ENCODE measurements at regions not wholly inside any gene's neighbourhood (a gene's known extent, or its start where the extent isn't known, plus 50 kb on each side); places are given as distances from the start of the nearest gene placed in this dataset.

DNA sequence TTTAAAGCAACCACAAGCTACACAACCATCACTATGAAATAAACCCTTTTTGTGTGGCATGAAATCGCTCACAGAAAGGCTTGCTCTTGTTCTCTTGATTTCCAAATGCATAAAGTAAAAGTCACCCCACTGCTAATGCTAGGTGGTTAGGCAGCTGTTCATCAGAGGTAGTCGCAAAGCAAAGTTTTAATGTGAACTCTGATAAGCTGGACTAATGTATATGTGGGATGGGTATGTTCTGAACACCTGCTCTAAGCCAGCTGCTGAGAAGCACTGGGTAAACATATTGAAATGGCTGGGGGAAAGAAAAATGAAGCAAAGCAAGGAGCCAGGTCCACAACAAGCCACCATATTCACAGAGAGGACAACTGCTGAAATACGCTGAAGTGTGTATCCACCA is 142.3 kb downstream of the KLF12 start:
- no peak overlapping the region for H3K9ac ChIP-seq (ENCODE audit: insufficient read length, low read depth)
- H3K4me1 ChIP-seq (ENCODE audit: insufficient read depth, insufficient read length) = no peaks in the 10 kb centered on the region
- H3K27me3 ChIP-seq (ENCODE audit: insufficient read depth, insufficient read length) = no peaks in the 10 kb centered on the region
- TF ChIP-seq SUZ12 (IDR thresholded peaks at IDR 0.05; ENCODE audit: extremely low read depth, insufficient read depth, insufficient read length) (no peak), ZNF274 (IDR thresholded peaks at IDR 0.05; ENCODE audit: low read depth, low read length) (no peak), YY1 (IDR thresholded peaks at IDR 0.05; ENCODE audit: insufficient read depth, insufficient read length) (no peak)
- DNase-seq (ENCODE audit: low read depth, low spot score) = no peak
- no peaks in the 10 kb centered on the region for H3K9me3 ChIP-seq (ENCODE audit: insufficient read depth, low read length)
- H3K36me3 ChIP-seq (ENCODE audit: insufficient read depth, insufficient read length, low read length) = no peaks in the 10 kb centered on the region
- no peak overlapping the region for H3K4me3 ChIP-seq (ENCODE audit: insufficient read length, low read depth)

DNA sequence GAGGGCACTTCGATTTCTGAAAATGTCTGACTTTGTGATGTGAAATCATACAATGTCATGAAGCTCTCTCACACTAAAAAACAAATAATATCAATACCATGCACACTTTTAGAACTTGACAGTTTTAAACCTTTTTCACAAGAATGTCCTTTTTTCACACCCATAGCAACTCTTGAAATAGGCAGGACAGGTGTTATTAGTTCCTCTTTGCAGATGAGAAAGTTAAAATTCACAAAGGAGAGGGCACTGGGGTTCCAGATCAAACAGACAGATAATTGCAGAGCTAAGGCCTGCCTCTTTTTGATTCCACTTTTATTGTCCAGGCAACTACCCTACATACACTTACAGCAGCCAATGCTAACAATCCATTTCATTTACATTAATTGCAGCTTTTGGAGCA is 142.8 kb downstream of the KLF12 start:
- no peak for DNase-seq (ENCODE audit: low read depth, low spot score)
- Histone ChIP-seq H3K9ac (ENCODE audit: insufficient read length, low read depth) (no peak overlapping the region), H3K27me3 (ENCODE audit: insufficient read depth, insufficient read length) (no peaks in the 10 kb centered on the region), H3K36me3 (ENCODE audit: insufficient read depth, insufficient read length, low read length) (no peaks in the 10 kb centered on the region), H3K4me1 (ENCODE audit: insufficient read depth, insufficient read length) (no peaks in the 10 kb centered on the region), H3K9me3 (ENCODE audit: insufficient read depth, low read length) (no peaks in the 10 kb centered on the region), H3K4me3 (ENCODE audit: insufficient read length, low read depth) (no peak overlapping the region)
- TF ChIP-seq SUZ12 (IDR thresholded peaks at IDR 0.05; ENCODE audit: extremely low read depth, insufficient read depth, insufficient read length) = no peak
- no peak for TF ChIP-seq YY1 (IDR thresholded peaks at IDR 0.05; ENCODE audit: insufficient read depth, insufficient read length)
- TF ChIP-seq ZNF274 (IDR thresholded peaks at IDR 0.05; ENCODE audit: low read depth, low read length) = no peak

- Histone ChIP-seq H3K36me3 (ENCODE audit: insufficient read depth, insufficient read length, low read length) (no peaks in the 10 kb centered on the region), H3K4me1 (ENCODE audit: insufficient read depth, insufficient read length) (no peaks in the 10 kb centered on the region), H3K4me3 (ENCODE audit: insufficient read length, low read depth) (no peak overlapping the region), H3K9me3 (ENCODE audit: insufficient read depth, low read length) (no peaks in the 10 kb centered on the region), H3K9ac (ENCODE audit: insufficient read length, low read depth) (no peak overlapping the region), H3K27me3 (ENCODE audit: insufficient read depth, insufficient read length) (no peaks in the 10 kb centered on the region)
- no peak for TF ChIP-seq YY1 (IDR thresholded peaks at IDR 0.05; ENCODE audit: insufficient read depth, insufficient read length)
- TF ChIP-seq SUZ12 (IDR thresholded peaks at IDR 0.05; ENCODE audit: extremely low read depth, insufficient read depth, insufficient read length) = no peak
- no peak for TF ChIP-seq ZNF274 (IDR thresholded peaks at IDR 0.05; ENCODE audit: low read depth, low read length)
- DNase-seq (ENCODE audit: low read depth, low spot score) = no peak
These were observed 144.9 kb downstream of the KLF12 start for GRCh38 chr13:73989244-73989843.

DNA sequence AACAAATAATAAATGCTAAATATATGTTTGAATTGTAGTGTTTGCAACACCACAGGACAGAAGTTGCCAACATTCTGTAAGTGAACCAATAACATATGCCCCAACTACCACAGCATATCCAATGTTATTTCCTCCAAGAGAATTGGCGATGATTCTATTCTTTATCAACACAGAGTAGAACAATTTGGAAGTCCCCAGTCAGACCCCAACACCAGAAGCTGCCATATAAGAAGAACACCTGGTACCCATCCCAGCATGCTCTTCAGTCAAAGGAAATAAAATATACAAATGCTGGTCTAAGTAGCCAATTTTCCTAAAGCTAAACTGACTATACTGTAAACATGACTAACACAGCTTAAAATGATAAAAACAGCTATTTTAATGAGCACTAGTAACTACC is 145.7 kb downstream of the KLF12 start:
- H3K4me1 ChIP-seq (ENCODE audit: insufficient read depth, insufficient read length) = no peaks in the 10 kb centered on the region
- TF ChIP-seq SUZ12 (IDR thresholded peaks at IDR 0.05; ENCODE audit: extremely low read depth, insufficient read depth, insufficient read length) = no peak
- TF ChIP-seq ZNF274 (IDR thresholded peaks at IDR 0.05; ENCODE audit: low read depth, low read length) = no peak
- TF ChIP-seq YY1 (IDR thresholded peaks at IDR 0.05; ENCODE audit: insufficient read depth, insufficient read length) = no peak
- no peak for DNase-seq (ENCODE audit: low read depth, low spot score)

GRCh38 chr13:73987618-73988017 is 146.6 kb downstream of the KLF12 start:
- TF ChIP-seq ZNF274 (IDR thresholded peaks at IDR 0.05; ENCODE audit: low read depth, low read length) = no peak
- TF ChIP-seq YY1 (IDR thresholded peaks at IDR 0.05; ENCODE audit: insufficient read depth, insufficient read length) = no peak
- no peak for TF ChIP-seq SUZ12 (IDR thresholded peaks at IDR 0.05; ENCODE audit: extremely low read depth, insufficient read depth, insufficient read length)
- no peaks in the 10 kb centered on the region for H3K4me1 ChIP-seq (ENCODE audit: insufficient read depth, insufficient read length)

More for the DNA sequence above, 145.7 kb downstream of the KLF12 start:
- H3K27me3 ChIP-seq (ENCODE audit: insufficient read depth, insufficient read length) = no peaks in the 10 kb centered on the region
- no peaks in the 10 kb centered on the region for H3K9me3 ChIP-seq (ENCODE audit: insufficient read depth, low read length)
- no peak overlapping the region for H3K4me3 ChIP-seq (ENCODE audit: insufficient read length, low read depth)
- no peak overlapping the region for H3K9ac ChIP-seq (ENCODE audit: insufficient read length, low read depth)
- H3K36me3 ChIP-seq (ENCODE audit: insufficient read depth, insufficient read length, low read length) = no peaks in the 10 kb centered on the region

GRCh38 chr13:73985783-73986182 is 148.4 kb downstream of the KLF12 start:
- no peak for TF ChIP-seq YY1 (IDR thresholded peaks at IDR 0.05; ENCODE audit: insufficient read depth, insufficient read length)
- TF ChIP-seq ZNF274 (IDR thresholded peaks at IDR 0.05; ENCODE audit: low read depth, low read length) = no peak
- no peak for TF ChIP-seq SUZ12 (IDR thresholded peaks at IDR 0.05; ENCODE audit: extremely low read depth, insufficient read depth, insufficient read length)
- H3K9me3 ChIP-seq (ENCODE audit: insufficient read depth, low read length) = no peaks in the 10 kb centered on the region
- H3K27me3 ChIP-seq (ENCODE audit: insufficient read depth, insufficient read length) = no peaks in the 10 kb centered on the region
- no peaks in the 10 kb centered on the region for H3K4me1 ChIP-seq (ENCODE audit: insufficient read depth, insufficient read length)
- H3K4me3 ChIP-seq (ENCODE audit: insufficient read length, low read depth) = no peak overlapping the region
- H3K36me3 ChIP-seq (ENCODE audit: insufficient read depth, insufficient read length, low read length) = no peaks in the 10 kb centered on the region
- no peak overlapping the region for H3K9ac ChIP-seq (ENCODE audit: insufficient read length, low read depth)
- no peak for DNase-seq (ENCODE audit: low read depth, low spot score)

More at GRCh38 chr13:73987618-73988017, 146.6 kb downstream of the KLF12 start:
- Histone ChIP-seq H3K9ac (ENCODE audit: insufficient read length, low read depth) (no peak overlapping the region), H3K36me3 (ENCODE audit: insufficient read depth, insufficient read length, low read length) (no peaks in the 10 kb centered on the region), H3K4me3 (ENCODE audit: insufficient read length, low read depth) (no peak overlapping the region), H3K9me3 (ENCODE audit: insufficient read depth, low read length) (no peaks in the 10 kb centered on the region), H3K27me3 (ENCODE audit: insufficient read depth, insufficient read length) (no peaks in the 10 kb centered on the region)
- DNase-seq (ENCODE audit: low read depth, low spot score) = no peak

DNA sequence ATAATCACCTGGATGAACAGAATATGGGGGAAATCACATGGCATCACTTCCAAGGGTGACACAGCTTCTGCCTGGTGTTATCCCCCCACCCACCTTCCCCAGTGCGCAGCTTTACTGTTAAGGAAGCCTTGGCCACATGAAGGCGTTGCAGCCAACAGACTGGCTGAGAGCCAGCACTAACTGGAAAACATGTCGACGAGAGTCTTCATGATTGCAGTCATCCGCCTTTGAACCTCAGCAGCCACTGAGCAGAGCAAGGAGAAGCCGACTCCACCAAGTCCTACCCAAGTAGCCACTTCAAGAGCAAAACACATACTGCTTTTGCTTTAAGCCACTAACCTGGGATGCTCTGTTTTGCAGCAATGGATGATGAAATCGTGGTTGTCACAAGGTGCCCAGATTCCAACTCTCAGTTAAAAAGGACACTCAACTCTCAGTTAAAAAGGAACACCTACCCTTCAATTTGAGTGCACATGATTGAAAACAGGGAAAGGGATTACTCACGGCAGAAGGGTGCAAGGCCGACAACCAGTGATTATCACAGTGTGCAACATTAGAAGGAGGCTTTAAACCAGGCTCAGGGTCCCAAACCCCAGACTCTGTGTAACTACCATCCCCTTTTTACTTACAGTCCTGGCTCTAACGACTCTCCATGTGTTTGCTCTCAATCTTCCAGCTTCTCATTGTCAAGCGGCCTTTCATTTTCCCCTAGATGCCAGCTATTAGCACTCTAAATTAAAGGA is 149.1 kb downstream of the KLF12 start:
- Histone ChIP-seq H3K36me3 (ENCODE audit: insufficient read depth, insufficient read length, low read length) (no peaks in the 10 kb centered on the region), H3K4me3 (ENCODE audit: insufficient read length, low read depth) (no peak overlapping the region), H3K9me3 (ENCODE audit: insufficient read depth, low read length) (no peaks in the 10 kb centered on the region), H3K4me1 (ENCODE audit: insufficient read depth, insufficient read length) (no peaks in the 10 kb centered on the region), H3K27me3 (ENCODE audit: insufficient read depth, insufficient read length) (no peaks in the 10 kb centered on the region), H3K9ac (ENCODE audit: insufficient read length, low read depth) (no peak overlapping the region)
- TF ChIP-seq SUZ12 (IDR thresholded peaks at IDR 0.05; ENCODE audit: extremely low read depth, insufficient read depth, insufficient read length) (no peak), YY1 (IDR thresholded peaks at IDR 0.05; ENCODE audit: insufficient read depth, insufficient read length) (no peak), ZNF274 (IDR thresholded peaks at IDR 0.05; ENCODE audit: low read depth, low read length) (no peak)
- DNase-seq (ENCODE audit: low read depth, low spot score) = no peak
